GM23338 (cell line): ENCODE measurements at regions not wholly inside any gene's neighbourhood (a gene's known extent, or its start where the extent isn't known, plus 50 kb on each side); places are given as distances from the start of the nearest gene placed in this dataset.

Experiments
- ATAC-seq: fragments of 200-7000 bp; cut with Tn5 transposase; 3 replicates; pipeline ENCODE4 v1.9.1; 2020
- DNase-seq: peaks from one replicate; pipeline ENCODE4 v3.0.0-alpha.2; 2015; ENCODE audit warnings: low spot score
- H2AFZ ChIP-seq: fragments of 200-600 bp; sonication (generic); 2 replicates; pipeline ENCODE4 v1.8.0; 2016; ENCODE audit warnings: antibody characterized with exemption, mild to moderate bottlenecking, moderate library complexity
- H3F3A ChIP-seq: fragments of 200-600 bp; sonication (generic); replicated peaks from 2 replicates; pipeline ENCODE4 v1.8.0; 2017; ENCODE audit warnings: antibody characterized with exemption, mixed run types, low read depth
- H3K27ac ChIP-seq: fragments of 200-600 bp; sonication (generic); 2 replicates; pipeline ENCODE4 v1.6.1; 2016; ENCODE audit warnings: low read depth
- H3K27me3 ChIP-seq: fragments of 200-600 bp; sonication (generic); 2 replicates; pipeline ENCODE4 v1.8.0; 2016; ENCODE audit warnings: mild to moderate bottlenecking, mixed run types, moderate library complexity; ENCODE audit not compliant: insufficient read depth
- H3K36me3 ChIP-seq: fragments of 200-600 bp; sonication (generic); 2 replicates; pipeline ENCODE4 v1.8.0; 2016; ENCODE audit warnings: mild to moderate bottlenecking; ENCODE audit not compliant: insufficient read depth
- H3K4me1 ChIP-seq: fragments of 200-600 bp; sonication (generic); 2 replicates; pipeline ENCODE4 v1.8.0; 2016; ENCODE audit warnings: mild to moderate bottlenecking, moderate library complexity; ENCODE audit not compliant: insufficient read depth
- H3K4me2 ChIP-seq: fragments of 200-600 bp; sonication (generic); 2 replicates; pipeline ENCODE4 v1.7.1; 2017; ENCODE audit warnings: mixed run types
- H3K4me3 ChIP-seq: fragments of 200-600 bp; sonication (generic); 2 replicates; pipeline ENCODE4 v1.6.1; 2016; ENCODE audit warnings: mixed run types
- H3K79me2 ChIP-seq: fragments of 200-600 bp; sonication (generic); replicated peaks from 2 replicates; pipeline ENCODE4 v1.8.0; 2017; ENCODE audit warnings: mild to moderate bottlenecking; ENCODE audit not compliant: insufficient read depth
- H3K9me2 ChIP-seq: fragments of 200-600 bp; sonication (generic); 2 replicates; pipeline ENCODE4 v1.8.0; 2017; ENCODE audit not compliant: insufficient read depth
- H4K20me1 ChIP-seq: fragments of 200-600 bp; sonication (generic); replicated peaks from 2 replicates; pipeline ENCODE4 v1.8.0; 2017; ENCODE audit warnings: mild to moderate bottlenecking; ENCODE audit not compliant: insufficient read depth
- H3K27ac Mint-ChIP-seq: 2 replicates; pipeline ENCODE4 v1.8.0; 2020; ENCODE audit warnings: inconsistent platforms, mild to moderate bottlenecking, moderate library complexity, mixed read lengths
- H3K27me3 Mint-ChIP-seq: 3 replicates; pipeline ENCODE4 v1.8.0; 2022; ENCODE audit warnings: low read depth, mild to moderate bottlenecking, moderate library complexity, mixed read lengths, inconsistent platforms; ENCODE audit not compliant: insufficient read depth, poor library complexity
- H3K36me3 Mint-ChIP-seq: 3 replicates; pipeline ENCODE4 v1.8.0; 2021; ENCODE audit warnings: low read depth, mild to moderate bottlenecking, inconsistent platforms, moderate library complexity, mixed read lengths
- H3K4me1 Mint-ChIP-seq: 3 replicates; pipeline ENCODE4 v1.8.0; 2020; ENCODE audit warnings: mild to moderate bottlenecking, inconsistent platforms, mixed read lengths
- H3K4me3 Mint-ChIP-seq: 3 replicates; pipeline ENCODE4 v1.8.0; 2021; ENCODE audit warnings: moderate library complexity, mild to moderate bottlenecking, inconsistent platforms, mixed read lengths
- H3K9me3 Mint-ChIP-seq: 3 replicates; pipeline ENCODE4 v1.8.0; 2020; ENCODE audit warnings: moderate library complexity, mild to moderate bottlenecking, inconsistent platforms, mixed read lengths
- CREB1 ChIP-seq: fragments of 250-450 bp; sonication (Bioruptor Pico); IDR thresholded peaks from 2 replicates; pipeline ENCODE4 v1.5.0; 2020; ENCODE audit warnings: low read depth, mild to moderate bottlenecking, moderate library complexity
- EZH2 ChIP-seq: fragments of 200-600 bp; sonication (generic); IDR thresholded peaks from one replicate; pipeline ENCODE4 v1.8.0; 2017; ENCODE audit warnings: antibody characterized with exemption, mild to moderate bottlenecking, low read depth; ENCODE audit not compliant: unreplicated experiment
- EZH2phosphoT487 ChIP-seq: fragments of 200-600 bp; sonication (generic); IDR thresholded peaks from one replicate; pipeline ENCODE4 v1.8.1; 2018; ENCODE audit warnings: antibody characterized with exemption; ENCODE audit not compliant: unreplicated experiment
- JUNB ChIP-seq: IDR thresholded peaks from one replicate; pipeline ENCODE4 v1.6.1; 2016; ENCODE audit warnings: antibody characterized with exemption; ENCODE audit not compliant: unreplicated experiment
- NANOG ChIP-seq: IDR thresholded peaks from 2 replicates; pipeline ENCODE4 v1.6.1; 2016; ENCODE audit warnings: antibody characterized with exemption, borderline replicate concordance
- POLR2AphosphoS5 ChIP-seq: IDR thresholded peaks from 2 replicates; pipeline ENCODE4 v1.6.1; 2016; ENCODE audit warnings: antibody characterized with exemption, low read depth
- STAT1 ChIP-seq: IDR thresholded peaks from one replicate; pipeline ENCODE4 v1.6.1; 2016; ENCODE audit warnings: antibody characterized with exemption; ENCODE audit not compliant: unreplicated experiment
- ZNF114 ChIP-seq: fragments of 250-450 bp; sonication (Bioruptor Pico); IDR thresholded peaks from 2 replicates; pipeline ENCODE4 v1.5.0; 2020; ENCODE audit warnings: mild to moderate bottlenecking, moderate library complexity
- ZNF331 ChIP-seq: fragments of 250-450 bp; sonication (Bioruptor Pico); IDR thresholded peaks from 2 replicates; pipeline ENCODE4 v1.5.0; 2020; ENCODE audit warnings: low read depth, mild to moderate bottlenecking, moderate library complexity
- ZNF462 ChIP-seq: fragments of 250-450 bp; sonication (Bioruptor Pico); IDR thresholded peaks from 2 replicates; pipeline ENCODE4 v1.5.0; 2020; ENCODE audit warnings: mild to moderate bottlenecking, moderate library complexity

GRCh38 chr15:70443486-70444273 is 319.7 kb downstream of the UACA start:
- H3K4me1 ChIP-seq, result peaks cover 6% of the 10 kb centered on the region
- DNase-seq (no peak), ATAC-seq (peak; percentile 30)
- Mint-ChIP-seq H3K9me3 (no peaks in the 10 kb centered on the region), H3K36me3 (no peaks in the 10 kb centered on the region; the same call in 2 of the 3 replicates), H3K4me1 (peaks cover 17% of the 10 kb centered on the region), H3K4me3 (no peak overlapping the region), H3K27me3 (peaks cover 13% of the 10 kb centered on the region), H3K27ac (no peak overlapping the region)
- no peak for TF ChIP-seq NANOG
- no peak for TF ChIP-seq ZNF331 (CRISPR knock-in tag)
- no peak for TF ChIP-seq STAT1
- no peak for TF ChIP-seq ZNF114 (CRISPR knock-in tag)
- no peak for TF ChIP-seq POLR2AphosphoS5
- no peak for TF ChIP-seq EZH2phosphoT487
- no peak for TF ChIP-seq ZNF462 (CRISPR knock-in tag)
- no peak for TF ChIP-seq EZH2
- no peak for TF ChIP-seq JUNB
- TF ChIP-seq CREB1, result no peak
- H3K79me2 ChIP-seq, result no peaks in the 10 kb centered on the region
- no peaks in the 10 kb centered on the region for H4K20me1 ChIP-seq
- H3K4me2 ChIP-seq, result no peak overlapping the region
- no peak overlapping the region for H3K4me3 ChIP-seq
- no peaks in the 10 kb centered on the region for H3F3A ChIP-seq
- H3K27ac ChIP-seq, result no peak overlapping the region
- 0 out of 2 replicates have a peak overlapping the region, but pooled peaks have one; percentile 47 for H2AFZ ChIP-seq
- H3K36me3 ChIP-seq, result no peaks in the 10 kb centered on the region
- no peaks in the 10 kb centered on the region for H3K27me3 ChIP-seq
- H3K9me2 ChIP-seq, result no peaks in the 10 kb centered on the region; the same call in 1 of the 2 replicates
